HCT116 (cell line): ENCODE measurements at regions not wholly inside any gene's neighbourhood (a gene's known extent, or its start where the extent isn't known, plus 50 kb on each side); places are given as distances from the start of the nearest gene placed in this dataset.

ENCODE experiments used
- ATAC-seq: fragments of 200-7000 bp; cut with Tn5 transposase; 2 replicates; pipeline ENCODE4 v1.9.1; 2020; ENCODE audit warnings: mild to moderate bottlenecking, moderate library complexity
- BruUV-seq: library from RNA; stranded (reverse); fragments of 400-500 nt; replicated peaks from 2 replicates; lab custom pipeline; 2021; lab: Mats Ljungman, UMichigan
- CTCF ChIA-PET: fragments of 300-600 bp; sonication (Branson Sonifier 250); formaldehyde crosslinking; loops from one replicate; lab custom pipeline; 2021; ENCODE audit warnings: antibody characterized with exemption; lab: Charles Lee
- POLR2A ChIA-PET: fragments of 300-600, 350-600 bp; sonication (Branson Sonifier 250); formaldehyde crosslinking; loops from one replicate; lab custom pipeline; 2021; ENCODE audit warnings: antibody characterized with exemption; lab: Charles Lee
- RAD21 ChIA-PET, 2 experiments: fragments of 300-600 bp; sonication (Branson Sonifier 250); formaldehyde crosslinking; loops; one replicate each; lab custom pipeline; 2023; ENCODE audit warnings: low total read pairs in 2 of 2; ENCODE audit not compliant: uncharacterized antibody in 2 of 2, unreplicated experiment in 2 of 2, low non-redundant PET in 1 of 2; lab: Charles Lee
- DNase-seq: peaks from one replicate; pipeline ENCODE4 v3.0.0-alpha.2; 2010; ENCODE audit warnings: low read depth, low spot score
- H2AFZ ChIP-seq: fragments of 200-600 bp; shearing (Covaris generic), sonication (generic); 2 replicates; pipeline ENCODE4 v1.6.1; 2017; ENCODE audit warnings: low read depth, mixed run types, mixed read lengths, antibody characterized with exemption, low read length; ENCODE audit not compliant: poor library complexity, severe bottlenecking
- H3K27ac ChIP-seq: 2 replicates; pipeline ENCODE4 v1.5.1; 2012; ENCODE audit warnings: low read depth, low read length
- H3K27me3 ChIP-seq: fragments of 200-600 bp; sonication (generic); 2 replicates; pipeline ENCODE4 v1.6.1; 2016; ENCODE audit warnings: mixed run types, low read length, mixed read lengths; ENCODE audit not compliant: insufficient read depth
- H3K36me3 ChIP-seq, 2 experiments: fragments of 200-500 bp in 1 of 2; fragments of 200-600 bp in 1 of 2; sonication (Bioruptor generic) in 1 of 2; sonication (generic) in 1 of 2; 2 replicates each; pipeline versions ENCODE4 v1.5.1 to v1.6.1; 2014 to 2016; ENCODE audit warnings: low read length in 2 of 2, inconsistent platforms in 1 of 2, mixed read lengths in 1 of 2, mixed run types in 1 of 2; ENCODE audit not compliant: insufficient read depth in 2 of 2, control insufficient read depth in 1 of 2
- H3K4me1 ChIP-seq, 2 experiments: fragments of 200-600 bp in 1 of 2; sonication (generic) in 1 of 2; 2 replicates each; pipeline versions ENCODE4 v1.5.1 to v1.6.1; 2012 to 2017; ENCODE audit warnings: low read length in 2 of 2, inconsistent platforms in 1 of 2, mild to moderate bottlenecking in 1 of 2, mixed read lengths in 1 of 2, mixed run types in 1 of 2, moderate library complexity in 1 of 2; ENCODE audit not compliant: insufficient read depth in 2 of 2, control insufficient read depth in 1 of 2
- H3K4me2 ChIP-seq: fragments of 200-600 bp; sonication (generic); 2 replicates; pipeline ENCODE4 v1.6.1; 2017; ENCODE audit warnings: mixed run types, low read length, mixed read lengths
- H3K4me3 ChIP-seq, 2 experiments: fragments of 200-600 bp in 1 of 2; sonication (generic) in 1 of 2; replicated peaks in 1 of 2; 2 replicates each; pipeline ENCODE4 v1.5.1; 2011 to 2016; ENCODE audit warnings: low read length in 2 of 2, control low read depth in 1 of 2, low read depth in 1 of 2, mild to moderate bottlenecking in 1 of 2, mixed read lengths in 1 of 2, mixed run types in 1 of 2
- H3K79me2 ChIP-seq: fragments of 200-600 bp; sonication (generic); 2 replicates; pipeline ENCODE4 v1.6.1; 2017; ENCODE audit warnings: mild to moderate bottlenecking, mixed run types, low read length, moderate library complexity, mixed read lengths; ENCODE audit not compliant: insufficient read depth
- H3K9ac ChIP-seq: fragments of 200-600 bp; sonication (generic); 2 replicates; pipeline ENCODE4 v1.6.1; 2016; ENCODE audit warnings: low read length, mixed read lengths
- H3K9me2 ChIP-seq: fragments of 200-600 bp; sonication (generic), shearing (Covaris generic); 2 replicates; pipeline ENCODE4 v1.6.1; 2017; ENCODE audit warnings: mixed run types, mild to moderate bottlenecking, moderate library complexity; ENCODE audit not compliant: insufficient read depth
- H3K9me3 ChIP-seq, 2 experiments: fragments of 200-500 bp in 1 of 2; fragments of 200-600 bp in 1 of 2; sonication (Bioruptor generic) in 1 of 2; sonication (generic) in 1 of 2; 2 replicates each; pipeline ENCODE4 v1.6.1; 2014 to 2017; ENCODE audit warnings: low read length in 2 of 2, mixed read lengths in 2 of 2, inconsistent platforms in 1 of 2, low read depth in 1 of 2, mild to moderate bottlenecking in 1 of 2, mixed run types in 1 of 2, moderate library complexity in 1 of 2; ENCODE audit not compliant: control insufficient read depth in 1 of 2, insufficient read depth in 1 of 2
- H4K20me1 ChIP-seq: fragments of 200-600 bp; sonication (generic), shearing (Covaris generic); 2 replicates; pipeline ENCODE4 v1.6.1; 2017; ENCODE audit warnings: mixed run types, mild to moderate bottlenecking, moderate library complexity; ENCODE audit not compliant: insufficient read depth
- ATF3 ChIP-seq: IDR thresholded peaks from 2 replicates; pipeline ENCODE4 v1.6.1; 2012
- ELF1 ChIP-seq: IDR thresholded peaks from 2 replicates; pipeline ENCODE4 v1.6.1; 2012; ENCODE audit warnings: low read depth, borderline replicate concordance
- FOSL1 ChIP-seq: IDR thresholded peaks from 2 replicates; pipeline ENCODE4 v1.6.1; 2012; ENCODE audit warnings: low read depth
- JUND ChIP-seq: IDR thresholded peaks from 2 replicates; pipeline ENCODE4 v1.6.1; 2012
- MAX ChIP-seq: IDR thresholded peaks from 2 replicates; pipeline ENCODE4 v1.6.1; 2012
- SIN3A ChIP-seq: IDR thresholded peaks from 2 replicates; pipeline ENCODE4 v1.6.1; 2012; ENCODE audit warnings: low read depth
- SRF ChIP-seq: IDR thresholded peaks from 2 replicates; pipeline ENCODE4 v1.6.1; 2012; ENCODE audit warnings: low read depth
- ZBTB33 ChIP-seq: IDR thresholded peaks from 2 replicates; pipeline ENCODE4 v1.6.1; 2011; ENCODE audit warnings: mild to moderate bottlenecking, low read length, moderate library complexity; ENCODE audit not compliant: insufficient replicate concordance; ENCODE audit errors: extremely low read depth
- intact Hi-C: fragments of 100-400 bp; cut with micrococcal nuclease; formaldehyde crosslinking; loops from 2 replicates; pipeline ENCODE4 v1.10.0; 2022

DNA sequence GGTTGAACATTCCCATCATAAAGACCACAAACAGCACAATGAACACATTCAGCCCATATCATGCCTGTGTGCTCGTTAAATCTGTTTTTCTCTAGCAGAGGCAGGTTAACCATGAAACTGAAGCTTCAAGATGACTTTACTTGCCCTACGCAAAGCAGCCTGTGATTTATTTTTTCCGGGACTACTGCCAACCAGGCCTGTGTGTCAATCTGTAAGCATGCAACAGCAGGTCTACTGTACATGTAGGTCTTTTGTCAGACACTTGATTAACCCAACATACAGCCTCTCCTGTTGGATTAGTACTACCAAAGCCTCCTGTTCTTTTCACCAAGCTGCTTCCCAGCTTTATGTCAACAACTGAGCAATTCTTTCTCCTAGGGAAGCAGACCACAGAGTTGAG is 85.5 kb upstream of the ACSL1 start:
- ATAC-seq, result no peak
- H4K20me1 ChIP-seq, result no peaks in the 10 kb centered on the region
- TF ChIP-seq SIN3A (no peak), ELF1 (no peak), MAX (no peak), SRF (no peak), FOSL1 (0 out of 2 replicates have a peak, but pooled peaks have one; percentile 32), ATF3 (no peak), JUND (0 out of 2 replicates have a peak, but pooled peaks have one; percentile 29), ZBTB33 (no peak)
- no TSS peak for BruUV-seq
- ChIA-PET CTCF (no interaction called here), RAD21 (no interaction called here), POLR2A (no interaction called here)
- no peaks in the 10 kb centered on the region for H3K4me1 ChIP-seq
- H3K27me3 ChIP-seq, result no peaks in the 10 kb centered on the region
- no peak overlapping the region for H3K4me3 ChIP-seq
- peaks cover 0 to 8% of the 10 kb centered on the region in 2 experiments; a peak in 2 of 4 replicates for H3K9me3 ChIP-seq
- intact Hi-C loops, result no loop called here
- H3K4me2 ChIP-seq, result no peak overlapping the region
- H3K79me2 ChIP-seq, result no peaks in the 10 kb centered on the region
- H3K9me2 ChIP-seq, result no peaks in the 10 kb centered on the region
- H2AFZ ChIP-seq, result no peak overlapping the region
- H3K9ac ChIP-seq, result no peak overlapping the region
- no peaks in the 10 kb centered on the region for H3K36me3 ChIP-seq
- DNase-seq, result peak; percentile 23
- no peak overlapping the region for H3K27ac ChIP-seq
